ENCODE measurements at regions not wholly inside any gene's neighbourhood (a gene's known extent, or its start where the extent isn't known, plus 50 kb on each side); places are given as distances from the start of the nearest gene placed in this dataset.
"Not testable (repeated sequence)": the region's sequence is repeated elsewhere in the genome, so short reads cannot be mapped to it uniquely, and the experiment has no call there.

GRCh38 chr1:242900558-242900957 is 354.5 kb downstream of the CEP170 start:
- not testable (repeated sequence) for DNase-seq

- no peak for DNase-seq
These were observed 364.8 kb downstream of the CEP170 start for GRCh38 chr1:242890192-242890741.

GRCh38 chr1:242886137-242886536 is 361.6 kb upstream of the PLD5 start:
- DNase-seq = no peak

- DNase-seq = not testable (repeated sequence)
These were observed 355.5 kb upstream of the PLD5 start for GRCh38 chr1:242880022-242880421.

- no peak for DNase-seq
These were observed 353.2 kb upstream of the PLD5 start for GRCh38 chr1:242877743-242878142.

- DNase-seq = no peak
These were observed 352.7 kb upstream of the PLD5 start for GRCh38 chr1:242877229-242877628.

GRCh38 chr1:242876030-242876429 is 351.5 kb upstream of the PLD5 start:
- no peak for DNase-seq

- DNase-seq = no peak
These were observed 349.2 kb upstream of the PLD5 start for GRCh38 chr1:242873661-242874060.

GRCh38 chr1:242872521-242872920 is 348.0 kb upstream of the PLD5 start:
- no peak for DNase-seq

GRCh38 chr1:242871471-242872030 is 347.1 kb upstream of the PLD5 start:
- DNase-seq = no peak

GRCh38 chr1:242870966-242871365 is 346.5 kb upstream of the PLD5 start:
- DNase-seq = no peak

- DNase-seq = no peak
These were observed 331.8 kb upstream of the PLD5 start for GRCh38 chr1:242856289-242856688.

GRCh38 chr1:242854466-242854865 is 330.0 kb upstream of the PLD5 start:
- DNase-seq = no peak

GRCh38 chr1:242847390-242847993 is 323.0 kb upstream of the PLD5 start:
- no peak for DNase-seq

- DNase-seq = no peak
These were observed 317.6 kb upstream of the PLD5 start for GRCh38 chr1:242842094-242842493.

- DNase-seq = no peak
These were observed 314.6 kb upstream of the PLD5 start for GRCh38 chr1:242839101-242839500.

GRCh38 chr1:242836423-242836822 is 311.9 kb upstream of the PLD5 start:
- DNase-seq = no peak

- no peak for DNase-seq
These were observed 304.3 kb upstream of the PLD5 start for GRCh38 chr1:242828828-242829227.

GRCh38 chr1:242828199-242828598 is 303.7 kb upstream of the PLD5 start:
- no peak for DNase-seq

- peak; percentile 2 for DNase-seq
These were observed 303.0 kb upstream of the PLD5 start for GRCh38 chr1:242827538-242827937.

- no peak for DNase-seq
These were observed 302.3 kb upstream of the PLD5 start for GRCh38 chr1:242826701-242827336.

- peak; percentile 33 for DNase-seq
These were observed 299.9 kb upstream of the PLD5 start for GRCh38 chr1:242824435-242824834.

GRCh38 chr1:242813490-242814091 is 289.1 kb upstream of the PLD5 start:
- no peak for DNase-seq
